ENCODE measurements at regions not wholly inside any gene's neighbourhood (a gene's known extent, or its start where the extent isn't known, plus 50 kb on each side); places are given as distances from the start of the nearest gene placed in this dataset.

DNA sequence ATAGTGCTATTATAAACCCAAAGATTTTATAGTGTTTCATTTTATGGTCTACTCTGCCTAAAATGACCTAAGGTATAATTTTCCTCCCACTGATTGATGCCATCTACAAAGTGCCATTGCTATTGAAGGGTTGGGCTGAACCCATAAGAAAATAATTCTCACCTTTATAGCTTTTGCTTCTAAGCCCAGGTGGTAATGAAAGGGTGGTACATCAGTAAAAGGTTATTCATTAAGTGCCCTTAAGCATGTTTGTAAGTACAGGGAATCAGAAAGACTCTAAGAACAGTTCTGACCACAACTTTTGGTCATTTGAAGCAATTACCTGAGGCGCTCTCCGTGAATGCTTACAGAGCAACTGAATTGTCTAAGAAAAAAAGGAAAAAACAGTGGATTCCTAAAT, 1247.3 kb downstream of the NXPH1 start:
- TF ChIP-seq GATA3 (IDR thresholded peaks at IDR 0.05; ENCODE audit: low read depth, low read length), result no peak
- no peak for TF ChIP-seq GATA2 (IDR thresholded peaks at IDR 0.05; ENCODE audit: low read depth, low read length)

DNA sequence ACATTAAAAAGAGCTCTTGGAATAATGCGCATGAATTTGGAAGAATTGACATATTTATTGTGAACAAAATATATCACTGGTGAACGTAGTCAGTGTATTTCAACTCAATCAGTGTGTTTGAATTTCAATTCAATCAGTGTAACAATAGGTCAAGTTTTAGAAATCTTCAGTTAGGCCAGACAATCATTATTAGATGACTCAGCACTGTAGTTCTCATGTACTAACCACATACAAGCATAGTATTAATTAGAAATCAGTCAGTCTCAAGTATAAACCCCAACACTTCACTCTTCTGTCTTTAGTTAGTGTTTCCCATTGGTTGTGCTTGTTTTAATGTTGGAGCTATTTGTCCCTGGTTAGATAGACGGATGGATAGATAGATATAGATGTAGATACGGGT, 1247.9 kb downstream of the NXPH1 start:
- no peak for TF ChIP-seq GATA3 (IDR thresholded peaks at IDR 0.05; ENCODE audit: low read depth, low read length)
- TF ChIP-seq GATA2 (IDR thresholded peaks at IDR 0.05; ENCODE audit: low read depth, low read length), result no peak

DNA sequence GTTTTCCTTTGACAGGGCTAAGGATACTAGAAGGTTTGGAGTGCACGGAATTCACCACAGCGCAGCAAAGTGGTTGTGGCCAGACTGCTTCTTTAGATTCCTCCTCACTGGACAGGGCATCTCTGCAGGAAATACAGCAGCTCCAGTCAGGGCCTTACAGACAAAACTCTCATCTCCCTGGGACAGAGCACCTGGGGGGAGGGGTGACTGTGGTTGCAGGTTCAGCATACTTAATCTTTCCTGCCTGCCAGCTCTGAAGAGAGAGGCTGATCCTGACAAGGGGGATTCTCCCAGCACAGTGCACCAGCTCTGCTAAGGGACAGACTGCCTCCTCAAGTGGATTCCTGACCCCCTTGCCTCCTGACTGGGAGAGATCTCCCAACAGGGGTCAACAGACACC, 1257.9 kb downstream of the NXPH1 start:
- TF ChIP-seq GATA2 (IDR thresholded peaks at IDR 0.05; ENCODE audit: low read depth, low read length) (no peak), GATA3 (IDR thresholded peaks at IDR 0.05; ENCODE audit: low read depth, low read length) (no peak)

DNA sequence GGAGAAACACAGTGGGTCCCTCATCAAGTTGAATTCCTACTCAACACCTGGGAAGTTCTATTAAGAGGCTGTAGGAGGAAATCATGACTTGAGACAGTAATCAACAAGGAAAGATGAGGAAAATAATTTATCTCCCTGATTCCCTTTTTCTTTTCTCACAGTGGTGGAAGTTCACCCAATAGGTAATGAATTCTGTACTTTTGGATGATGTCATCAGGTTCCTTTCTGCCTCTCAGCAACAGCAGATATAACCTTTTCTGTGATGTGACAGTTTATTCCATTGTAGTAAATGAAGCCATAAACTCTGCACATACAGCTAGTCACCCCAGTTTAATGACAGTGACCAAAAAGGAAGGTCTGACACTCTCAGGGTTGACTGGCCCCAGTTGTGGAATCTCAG, 1265.0 kb downstream of the NXPH1 start:
- TF ChIP-seq GATA2 (IDR thresholded peaks at IDR 0.05; ENCODE audit: low read depth, low read length), result no peak
- no peak for TF ChIP-seq GATA3 (IDR thresholded peaks at IDR 0.05; ENCODE audit: low read depth, low read length)

DNA sequence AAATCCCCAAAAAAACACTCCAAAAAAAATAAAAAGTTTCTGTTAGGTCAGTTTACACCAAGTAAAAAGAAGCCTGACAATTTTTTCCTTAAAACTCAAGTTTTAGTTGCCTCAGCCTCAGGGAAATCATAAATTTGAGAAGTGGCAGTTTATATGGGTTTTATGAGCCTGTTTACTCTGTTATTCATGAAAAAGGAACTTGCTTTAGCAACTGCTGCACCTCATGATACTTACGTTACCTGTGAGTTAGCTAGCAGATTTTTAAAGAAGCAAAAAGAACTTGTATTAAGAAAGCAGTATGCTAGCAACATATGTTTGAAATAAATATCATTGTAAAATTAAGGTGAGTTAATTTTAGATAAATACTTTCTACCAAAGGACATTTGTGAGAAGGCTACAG, 1264.5 kb upstream of the PHF14 start:
- TF ChIP-seq GATA2 (IDR thresholded peaks at IDR 0.05; ENCODE audit: low read depth, low read length) (no peak), GATA3 (IDR thresholded peaks at IDR 0.05; ENCODE audit: low read depth, low read length) (no peak)

DNA sequence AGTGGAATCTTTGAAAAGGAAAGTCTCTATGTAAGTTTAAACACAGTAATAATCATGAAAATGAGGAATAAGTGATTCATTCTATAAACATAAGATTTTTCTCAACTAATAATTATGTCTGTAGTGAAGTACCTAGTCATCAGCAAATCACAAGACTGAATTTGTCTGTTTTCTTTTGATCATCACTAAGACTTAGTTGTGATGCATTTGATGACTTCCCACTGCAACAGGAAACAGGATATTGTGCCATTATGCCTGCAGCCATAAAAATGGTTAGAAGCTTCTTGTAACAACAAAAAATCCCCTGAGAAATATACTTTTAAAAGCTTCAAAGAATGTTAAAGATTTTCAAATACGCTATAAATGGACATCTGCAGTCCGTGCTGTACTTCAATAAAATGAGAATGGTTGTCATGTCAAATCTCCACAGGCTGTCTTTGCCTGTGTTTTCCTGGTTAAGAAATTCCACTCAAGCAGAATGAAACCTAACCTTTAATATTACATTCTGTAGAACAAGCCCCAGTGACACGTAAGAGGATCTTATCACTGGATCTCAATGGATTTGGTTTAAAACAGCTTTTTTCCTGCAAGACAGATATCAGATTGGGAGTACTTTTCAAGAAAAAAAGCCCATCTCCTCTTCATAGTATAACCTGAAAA, 1262.3 kb upstream of the PHF14 start:
- no peak for TF ChIP-seq GATA2 (IDR thresholded peaks at IDR 0.05; ENCODE audit: low read depth, low read length)
- TF ChIP-seq GATA3 (IDR thresholded peaks at IDR 0.05; ENCODE audit: low read depth, low read length), result no peak

DNA sequence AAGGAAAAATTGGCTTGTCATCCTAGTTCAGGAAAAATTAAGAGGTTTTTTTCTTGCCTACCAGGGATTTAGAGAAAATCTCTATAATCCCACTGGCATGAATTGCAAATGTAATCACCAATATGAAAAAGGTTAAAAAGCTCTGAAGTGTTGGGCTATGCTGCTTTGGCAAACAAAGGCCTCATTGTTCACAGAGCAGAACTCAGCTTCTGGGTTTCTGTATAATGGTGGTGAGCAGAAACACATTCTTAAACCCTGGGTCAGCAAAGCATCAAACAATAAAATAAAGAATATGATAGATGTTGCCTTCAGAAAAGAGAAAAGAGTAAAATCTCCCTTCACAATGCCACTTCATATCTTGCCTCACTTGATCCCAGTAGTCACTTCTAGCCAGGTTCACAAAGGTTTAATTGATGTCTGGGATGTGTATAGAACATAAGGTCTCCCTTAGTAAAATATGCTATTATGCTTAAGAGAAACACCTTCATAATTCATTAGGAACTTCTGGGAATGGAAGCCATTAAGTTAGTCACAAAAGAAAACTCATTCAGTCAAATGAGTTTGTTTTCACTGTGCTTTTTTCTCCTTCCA, 1255.5 kb upstream of the PHF14 start:
- TF ChIP-seq GATA3 (IDR thresholded peaks at IDR 0.05; ENCODE audit: low read depth, low read length) (no peak), GATA2 (IDR thresholded peaks at IDR 0.05; ENCODE audit: low read depth, low read length) (no peak)

DNA sequence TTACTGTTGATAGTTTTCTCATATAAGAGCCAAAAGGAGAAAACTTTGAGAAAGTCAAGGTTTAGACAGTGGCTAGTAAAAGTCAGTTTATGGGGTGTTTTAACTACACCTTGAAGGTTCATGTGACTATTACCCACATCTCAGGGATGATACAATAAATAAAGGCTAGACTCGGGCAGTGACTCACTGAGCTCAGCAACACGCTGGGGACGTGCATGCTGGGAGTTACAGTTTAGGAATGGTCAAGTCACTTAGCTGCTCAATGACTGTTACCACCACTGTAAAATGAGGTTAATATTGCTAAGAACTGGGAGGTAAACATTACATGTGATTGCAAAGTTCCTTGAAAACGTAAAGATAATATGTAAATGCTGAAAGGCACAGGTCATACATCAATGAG, 1254.4 kb upstream of the PHF14 start:
- TF ChIP-seq GATA2 (IDR thresholded peaks at IDR 0.05; ENCODE audit: low read depth, low read length) (no peak), GATA3 (IDR thresholded peaks at IDR 0.05; ENCODE audit: low read depth, low read length) (no peak)

DNA sequence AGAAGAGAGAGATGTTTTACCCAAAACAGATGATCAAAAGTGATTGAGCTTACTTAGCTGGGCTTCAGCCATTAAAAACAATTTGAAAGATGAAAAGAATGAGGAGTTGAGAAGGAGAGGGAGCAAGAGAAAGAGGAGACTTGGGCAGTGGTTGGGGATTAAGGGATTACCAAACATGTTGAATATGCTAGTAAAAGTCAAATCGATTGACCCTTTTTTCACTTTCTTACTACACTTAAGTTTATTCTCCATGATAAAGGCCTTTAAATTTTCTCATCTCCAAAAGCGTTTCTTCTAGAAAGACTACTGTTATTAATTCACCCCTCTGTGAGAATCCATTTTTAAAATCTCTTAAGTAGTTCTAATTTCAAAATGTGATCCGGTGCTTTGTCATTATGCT, 1254.0 kb upstream of the PHF14 start:
- no peak for TF ChIP-seq GATA3 (IDR thresholded peaks at IDR 0.05; ENCODE audit: low read depth, low read length)
- no peak for TF ChIP-seq GATA2 (IDR thresholded peaks at IDR 0.05; ENCODE audit: low read depth, low read length)

DNA sequence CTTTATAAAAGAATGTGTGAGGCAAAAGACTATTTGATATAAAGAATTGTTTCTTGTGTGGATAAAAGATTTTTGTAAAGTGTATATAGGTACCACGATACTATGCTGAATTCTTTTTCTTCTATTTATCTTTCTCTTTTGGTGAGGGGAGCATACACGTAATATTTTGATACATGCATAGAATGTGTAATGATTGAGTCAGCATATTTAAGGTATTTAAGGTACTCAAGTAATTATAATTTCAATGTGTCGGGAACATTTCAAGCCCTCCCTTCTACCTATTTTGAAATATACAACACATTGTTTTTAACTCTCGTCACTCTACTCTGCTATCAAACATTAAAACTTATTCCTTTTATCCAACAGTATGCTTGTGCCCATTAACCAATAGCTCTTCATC, 1221.6 kb upstream of the PHF14 start:
- TF ChIP-seq GATA3 (IDR thresholded peaks at IDR 0.05; ENCODE audit: low read depth, low read length) (no peak), GATA2 (IDR thresholded peaks at IDR 0.05; ENCODE audit: low read depth, low read length) (no peak)

DNA sequence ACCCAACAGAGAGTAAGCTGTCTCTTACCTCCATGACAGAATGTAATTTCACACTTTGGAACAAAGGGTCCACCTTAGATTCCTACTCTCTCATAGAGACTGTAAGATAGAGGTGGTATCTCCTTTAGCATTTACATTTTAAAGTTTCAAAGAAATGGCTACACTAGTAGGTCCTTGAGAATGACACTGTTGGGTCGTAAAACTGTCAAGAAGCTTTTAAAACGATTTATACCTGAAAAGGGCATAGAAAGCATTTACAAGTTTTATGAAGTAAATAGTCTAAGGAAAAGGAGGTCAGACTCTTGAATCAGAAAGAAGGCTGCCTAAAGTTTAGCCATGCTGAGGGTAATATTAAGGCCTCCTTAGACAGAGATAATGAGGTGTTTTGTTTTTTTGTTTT, 1212.4 kb upstream of the PHF14 start:
- no peak for TF ChIP-seq GATA3 (IDR thresholded peaks at IDR 0.05; ENCODE audit: low read depth, low read length)
- no peak for TF ChIP-seq GATA2 (IDR thresholded peaks at IDR 0.05; ENCODE audit: low read depth, low read length)

DNA sequence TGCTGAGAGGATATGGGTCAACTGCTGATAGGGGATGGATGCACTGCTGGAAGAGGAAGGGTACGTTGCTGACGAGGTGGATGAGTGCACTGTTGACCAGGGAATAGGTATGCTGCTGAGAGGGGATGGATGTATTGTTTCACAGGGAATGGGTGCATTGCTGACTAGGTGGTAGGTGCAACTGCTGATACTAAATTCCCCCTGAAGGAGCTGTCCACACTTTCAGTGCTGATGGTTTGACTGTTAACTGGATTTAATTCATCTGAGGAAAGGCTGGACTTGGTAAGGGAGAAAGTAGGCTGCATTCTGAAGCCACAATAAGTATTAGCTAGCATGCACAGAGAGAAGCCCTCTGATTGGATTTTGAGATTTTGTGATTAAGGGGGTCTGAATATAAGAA, 1196.8 kb upstream of the PHF14 start:
- TF ChIP-seq GATA3 (IDR thresholded peaks at IDR 0.05; ENCODE audit: low read depth, low read length) (no peak), GATA2 (IDR thresholded peaks at IDR 0.05; ENCODE audit: low read depth, low read length) (no peak)

DNA sequence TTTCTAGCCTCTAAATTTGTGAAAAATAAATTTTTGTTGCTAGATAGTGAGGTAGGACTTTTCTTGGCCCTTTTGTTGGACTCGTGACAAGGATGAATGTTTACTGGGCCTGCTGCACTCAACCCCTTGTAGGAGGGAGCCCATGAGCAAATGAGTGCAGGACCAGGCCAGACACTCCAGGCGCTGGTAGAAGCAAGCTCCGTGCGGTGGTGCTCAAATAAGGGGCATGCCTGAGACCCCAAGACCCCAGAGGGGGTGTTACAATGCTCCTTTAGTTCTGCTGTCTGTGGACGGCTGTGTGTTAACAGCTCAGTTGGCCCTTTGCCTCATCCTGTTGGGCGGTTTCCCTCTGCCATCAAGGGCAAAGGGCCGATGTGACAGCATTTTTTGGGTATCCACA, 1195.3 kb upstream of the PHF14 start:
- no peak for TF ChIP-seq GATA3 (IDR thresholded peaks at IDR 0.05; ENCODE audit: low read depth, low read length)
- no peak for TF ChIP-seq GATA2 (IDR thresholded peaks at IDR 0.05; ENCODE audit: low read depth, low read length)

DNA sequence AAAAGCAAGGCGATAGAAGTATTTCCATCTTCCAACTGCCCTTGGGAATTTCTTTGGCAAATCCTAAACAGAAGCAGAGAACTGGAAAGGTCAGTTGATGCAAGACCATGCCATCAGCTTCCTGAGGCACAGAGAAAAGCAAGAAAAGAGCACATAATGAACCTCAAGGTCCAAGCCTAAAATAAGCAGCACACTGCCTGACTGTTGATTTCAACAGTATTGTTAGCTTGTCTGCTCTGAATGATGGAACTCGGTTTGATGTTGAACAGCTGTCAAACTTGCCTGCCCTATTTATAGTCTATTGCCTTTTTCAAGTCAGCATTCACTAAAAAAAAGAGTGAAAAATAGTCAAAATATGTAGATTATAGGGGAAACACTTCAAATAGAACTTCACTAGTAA, 1192.0 kb upstream of the PHF14 start:
- TF ChIP-seq GATA3 (IDR thresholded peaks at IDR 0.05; ENCODE audit: low read depth, low read length) (no peak), GATA2 (IDR thresholded peaks at IDR 0.05; ENCODE audit: low read depth, low read length) (no peak)

DNA sequence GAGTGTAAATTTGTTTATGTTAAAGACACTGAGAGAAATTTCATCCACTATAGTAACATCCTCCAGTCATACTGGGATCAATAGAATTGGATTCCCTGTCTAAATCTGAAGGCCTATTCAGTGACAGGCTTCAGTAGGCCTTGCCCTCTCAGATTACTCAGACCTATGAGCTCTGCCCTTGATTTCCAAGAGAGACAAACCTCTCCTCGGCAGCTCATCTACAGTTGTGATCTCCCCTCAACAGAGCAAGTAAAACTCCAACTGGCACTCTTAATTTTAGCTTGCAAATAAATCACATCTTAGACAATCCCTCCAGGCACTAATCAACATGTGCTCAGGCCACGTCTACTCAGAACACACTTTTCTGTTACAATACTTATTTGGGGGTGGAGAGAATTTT, 1191.4 kb upstream of the PHF14 start:
- TF ChIP-seq GATA3 (IDR thresholded peaks at IDR 0.05; ENCODE audit: low read depth, low read length) (no peak), GATA2 (IDR thresholded peaks at IDR 0.05; ENCODE audit: low read depth, low read length) (no peak)

DNA sequence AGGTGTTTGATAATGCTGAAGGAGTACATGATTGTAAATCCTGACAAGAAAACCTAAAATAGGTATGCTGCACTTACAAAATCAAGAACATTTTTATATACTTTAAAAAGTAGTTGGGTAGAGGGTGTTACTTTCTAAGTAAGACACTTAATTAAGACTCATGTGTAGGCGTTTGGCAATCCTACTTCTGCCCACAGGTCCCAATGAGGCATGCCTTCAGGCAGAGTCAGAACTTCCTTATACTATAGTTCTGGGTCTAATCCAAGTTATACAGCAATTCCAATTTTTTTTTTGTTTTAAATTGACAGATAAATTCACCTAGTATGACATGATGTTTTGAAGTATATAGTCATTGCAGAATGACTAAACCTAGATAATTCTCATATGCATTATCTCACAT, 1188.5 kb upstream of the PHF14 start:
- TF ChIP-seq GATA3 (IDR thresholded peaks at IDR 0.05; ENCODE audit: low read depth, low read length) (no peak), GATA2 (IDR thresholded peaks at IDR 0.05; ENCODE audit: low read depth, low read length) (no peak)
